ENCODE measurements at regions not wholly inside any gene's neighbourhood (a gene's known extent, or its start where the extent isn't known, plus 50 kb on each side); places are given as distances from the start of the nearest gene placed in this dataset.
A peak's percentile ranks its signal among the peaks of the same experiment; 100 is the strongest.
"Not testable (repeated sequence)": the region's sequence is repeated elsewhere in the genome, so short reads cannot be mapped to it uniquely, and the experiment has no call there.

GRCh38 chrX:93868289-93868965, 194.4 kb downstream of the FAM133A start:
- no peak for DNase-seq

- DNase-seq, result peak; percentile 3
Measured at GRCh38 chrX:93874554-93874953, 200.5 kb downstream of the FAM133A start.

- DNase-seq, result no peak
Measured at GRCh38 chrX:93875621-93876282, 201.7 kb downstream of the FAM133A start.

GRCh38 chrX:93921041-93921440, 247.0 kb downstream of the FAM133A start:
- not testable (repeated sequence) for DNase-seq

GRCh38 chrX:93932471-93933220, 258.6 kb downstream of the FAM133A start:
- no peak for DNase-seq

- DNase-seq, result no peak
Measured at GRCh38 chrX:93977641-93978040, 303.6 kb downstream of the FAM133A start.

GRCh38 chrX:93985344-93986307, 311.6 kb downstream of the FAM133A start:
- DNase-seq, result no peak
